ENCODE measurements at regions not wholly inside any gene's neighbourhood (a gene's known extent, or its start where the extent isn't known, plus 50 kb on each side); places are given as distances from the start of the nearest gene placed in this dataset.

DNA sequence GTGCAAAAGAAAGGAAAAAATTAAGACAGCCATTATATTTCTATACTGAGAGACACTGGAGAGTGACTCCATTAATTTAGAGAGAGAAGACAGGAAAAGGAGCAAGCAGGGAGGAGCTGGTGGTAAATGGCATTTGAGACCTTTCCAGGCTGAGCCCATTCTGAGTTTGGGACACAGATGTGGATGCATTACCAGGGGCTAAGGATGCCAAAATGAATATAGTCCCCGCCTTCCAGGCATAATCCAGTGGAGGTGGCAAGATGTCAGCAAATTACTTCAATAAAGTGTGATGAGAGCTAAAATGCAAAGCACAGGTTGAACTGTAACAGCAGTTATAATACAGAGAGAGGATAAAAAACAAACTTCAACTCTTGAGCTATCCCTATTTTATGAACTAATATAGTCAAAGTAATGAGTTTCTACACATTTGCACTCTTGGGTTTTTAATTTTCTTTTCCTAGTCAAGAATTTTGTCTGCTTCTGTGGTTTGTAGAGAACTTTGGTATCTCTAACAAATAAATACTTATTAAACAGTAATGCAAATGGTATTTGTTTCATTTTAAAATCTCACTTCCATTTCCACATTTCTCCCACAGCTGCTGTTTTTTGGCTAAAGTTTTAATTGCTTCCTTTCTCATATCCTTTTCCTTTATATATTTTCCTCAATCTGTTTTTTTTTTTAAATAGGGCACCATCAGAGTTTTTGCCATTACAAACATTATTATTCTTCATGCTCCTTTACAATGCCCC, 228.2 kb upstream of the KCNK2 start:
- ChIA-PET CTCF (no interaction called here), POLR2A (no interaction called here)
- TF ChIP-seq ELF4 (IDR thresholded peaks at IDR 0.05) (no peak), FOXM1 (IDR thresholded peaks at IDR 0.05; ENCODE audit: borderline replicate concordance) (no peak), SUZ12 (IDR thresholded peaks at IDR 0.05) (no peak), ZNF384 (IDR thresholded peaks at IDR 0.05) (no peak), CTBP1 (IDR thresholded peaks at IDR 0.05; ENCODE audit: borderline replicate concordance) (no peak), L3MBTL2 (conservative IDR thresholded peaks at IDR 0.05) (no peak), NFRKB (IDR thresholded peaks at IDR 0.05) (no peak), TARDBP (IDR thresholded peaks at IDR 0.05) (no peak), ARNT (IDR thresholded peaks at IDR 0.05) (no peak), FOXA1 (IDR thresholded peaks at IDR 0.05) (no peak), SP1 (IDR thresholded peaks at IDR 0.05) (no peak), HDGF (IDR thresholded peaks at IDR 0.05; ENCODE audit: borderline replicate concordance) (no peak), FOXK2 (IDR thresholded peaks at IDR 0.05) (no peak), LEF1 (IDR thresholded peaks at IDR 0.05; ENCODE audit: borderline replicate concordance) (no peak), BHLHE40 (IDR thresholded peaks at IDR 0.05; ENCODE audit: borderline replicate concordance) (no peak)
- TF ChIP-seq, protein P1, sequence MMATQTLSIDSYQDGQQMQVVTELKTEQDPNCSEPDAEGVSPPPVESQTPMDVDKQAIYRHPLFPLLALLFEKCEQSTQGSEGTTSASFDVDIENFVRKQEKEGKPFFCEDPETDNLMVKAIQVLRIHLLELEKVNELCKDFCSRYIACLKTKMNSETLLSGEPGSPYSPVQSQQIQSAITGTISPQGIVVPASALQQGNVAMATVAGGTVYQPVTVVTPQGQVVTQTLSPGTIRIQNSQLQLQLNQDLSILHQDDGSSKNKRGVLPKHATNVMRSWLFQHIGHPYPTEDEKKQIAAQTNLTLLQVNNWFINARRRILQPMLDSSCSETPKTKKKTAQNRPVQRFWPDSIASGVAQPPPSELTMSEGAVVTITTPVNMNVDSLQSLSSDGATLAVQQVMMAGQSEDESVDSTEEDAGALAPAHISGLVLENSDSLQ (IDR thresholded peaks at IDR 0.05) = no peak
- DNase-seq (ENCODE audit: extremely low spot score) = no peak

DNA sequence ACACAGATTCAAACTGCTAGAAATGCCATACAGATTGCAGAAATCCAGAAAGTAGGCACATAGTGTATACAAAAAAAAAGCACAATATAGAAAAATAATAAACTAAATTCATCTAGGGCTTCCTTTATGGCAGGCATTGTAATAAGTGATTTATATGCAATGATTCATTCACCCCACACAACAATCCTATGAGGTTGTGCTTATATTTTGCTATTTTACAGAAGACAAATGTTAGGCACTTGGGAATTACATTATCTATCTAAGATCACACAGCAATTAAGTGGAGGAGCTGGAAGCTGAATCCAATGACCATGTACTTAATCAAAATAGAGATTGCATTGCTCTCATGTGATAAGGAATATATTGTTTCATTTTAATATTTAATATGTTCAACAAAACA, 225.7 kb upstream of the KCNK2 start:
- TF ChIP-seq, protein P1 (IDR thresholded peaks at IDR 0.05) = no peak
- no peak for TF ChIP-seq TARDBP (IDR thresholded peaks at IDR 0.05)
- no peak for TF ChIP-seq ELF4 (IDR thresholded peaks at IDR 0.05)
- TF ChIP-seq L3MBTL2 (conservative IDR thresholded peaks at IDR 0.05) = no peak
- no peak for TF ChIP-seq HDGF (IDR thresholded peaks at IDR 0.05; ENCODE audit: borderline replicate concordance)
- no peak for TF ChIP-seq SP1 (IDR thresholded peaks at IDR 0.05)
- no peak for TF ChIP-seq LEF1 (IDR thresholded peaks at IDR 0.05; ENCODE audit: borderline replicate concordance)
- no peak for TF ChIP-seq BHLHE40 (IDR thresholded peaks at IDR 0.05; ENCODE audit: borderline replicate concordance)
- no peak for TF ChIP-seq SUZ12 (IDR thresholded peaks at IDR 0.05)
- no peak for TF ChIP-seq ARNT (IDR thresholded peaks at IDR 0.05)
- no peak for TF ChIP-seq FOXA1 (IDR thresholded peaks at IDR 0.05)
- TF ChIP-seq FOXK2 (IDR thresholded peaks at IDR 0.05) = no peak
- no peak for TF ChIP-seq FOXM1 (IDR thresholded peaks at IDR 0.05; ENCODE audit: borderline replicate concordance)
- no peak for TF ChIP-seq ZNF384 (IDR thresholded peaks at IDR 0.05)
- no peak for TF ChIP-seq CTBP1 (IDR thresholded peaks at IDR 0.05; ENCODE audit: borderline replicate concordance)
- TF ChIP-seq NFRKB (IDR thresholded peaks at IDR 0.05) = no peak
- ChIA-PET POLR2A (no interaction called here), CTCF (no interaction called here)
- no peak for DNase-seq (ENCODE audit: extremely low spot score)

DNA sequence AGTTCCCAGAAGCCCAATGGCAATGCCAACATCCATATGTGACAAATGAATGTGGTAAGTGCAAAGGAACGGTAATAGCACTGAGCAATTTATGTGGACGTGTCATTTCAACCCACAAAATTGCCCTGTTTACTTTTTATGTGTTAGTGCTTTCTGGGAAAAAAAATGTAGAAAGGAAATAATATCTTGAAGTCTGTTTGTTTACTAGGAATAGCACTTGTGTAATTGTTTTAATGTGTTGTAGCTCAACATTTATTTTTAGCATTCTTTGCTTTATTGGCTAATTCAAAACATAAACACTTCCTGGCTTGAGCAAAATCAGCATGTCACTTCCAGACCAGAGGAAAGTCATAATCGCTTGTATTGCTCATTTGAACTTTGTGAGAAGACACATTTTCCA, 224.8 kb upstream of the KCNK2 start:
- ChIA-PET POLR2A (no interaction called here), CTCF (no interaction called here)
- no peak for DNase-seq (ENCODE audit: extremely low spot score)
- TF ChIP-seq ARNT (IDR thresholded peaks at IDR 0.05) = no peak
- TF ChIP-seq ZNF384 (IDR thresholded peaks at IDR 0.05) = no peak

DNA sequence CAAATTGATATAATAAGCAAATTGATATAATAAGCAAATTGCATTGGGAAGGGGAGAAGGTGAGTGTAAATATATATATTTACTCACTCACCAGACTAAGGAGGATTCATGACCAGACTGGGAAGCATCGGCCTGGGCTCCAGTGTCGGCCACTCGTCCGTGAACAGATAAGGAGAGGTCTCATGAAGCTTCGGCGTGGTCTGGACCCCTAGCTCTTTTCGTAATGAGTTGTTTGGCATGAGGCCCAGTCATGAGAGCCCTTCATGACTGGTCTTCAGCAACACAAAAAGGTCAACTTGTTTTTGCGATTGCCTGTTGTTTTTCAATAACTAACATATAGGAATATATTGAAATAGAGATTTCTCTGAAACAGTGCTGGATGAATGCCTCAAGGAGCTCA, 222.9 kb upstream of the KCNK2 start:
- TF ChIP-seq FOXK2 (IDR thresholded peaks at IDR 0.05) (no peak), FOXA1 (IDR thresholded peaks at IDR 0.05) (no peak), LEF1 (IDR thresholded peaks at IDR 0.05; ENCODE audit: borderline replicate concordance) (no peak), ARNT (IDR thresholded peaks at IDR 0.05) (no peak), L3MBTL2 (conservative IDR thresholded peaks at IDR 0.05) (no peak), TARDBP (IDR thresholded peaks at IDR 0.05) (no peak), NFRKB (IDR thresholded peaks at IDR 0.05) (no peak), ZNF384 (IDR thresholded peaks at IDR 0.05) (no peak), SP1 (IDR thresholded peaks at IDR 0.05) (no peak), CTBP1 (IDR thresholded peaks at IDR 0.05; ENCODE audit: borderline replicate concordance) (no peak), HDGF (IDR thresholded peaks at IDR 0.05; ENCODE audit: borderline replicate concordance) (no peak), SUZ12 (IDR thresholded peaks at IDR 0.05) (no peak)
- TF ChIP-seq, protein P1 (IDR thresholded peaks at IDR 0.05) = no peak
- POLR2A ChIA-PET = no interaction called here
- DNase-seq (ENCODE audit: extremely low spot score) = no peak
- CTCF ChIA-PET = no interaction called here

DNA sequence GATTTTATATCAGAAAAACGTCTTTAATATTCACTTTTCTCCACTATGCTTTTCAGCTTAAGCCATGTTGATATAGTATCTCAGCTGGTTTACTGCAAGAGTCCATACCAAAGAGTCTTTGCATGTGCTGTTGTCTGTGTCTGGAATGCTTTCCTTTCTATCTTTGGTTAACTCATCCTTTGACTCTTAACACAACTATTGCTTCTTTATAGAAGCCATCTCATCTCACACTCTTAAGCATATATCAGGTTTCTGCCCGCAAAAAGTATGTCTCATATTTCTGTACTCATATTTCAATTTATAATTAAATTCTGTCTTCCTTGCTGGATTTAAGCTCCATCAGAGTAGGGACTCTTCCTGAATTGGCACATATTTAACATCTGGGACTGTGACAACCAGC, 220.9 kb upstream of the KCNK2 start:
- no peak for DNase-seq (ENCODE audit: extremely low spot score)
- no peak for TF ChIP-seq ELF4 (IDR thresholded peaks at IDR 0.05)
- TF ChIP-seq SP1 (IDR thresholded peaks at IDR 0.05) = no peak
- TF ChIP-seq FOXK2 (IDR thresholded peaks at IDR 0.05) = no peak
- no peak for TF ChIP-seq LEF1 (IDR thresholded peaks at IDR 0.05; ENCODE audit: borderline replicate concordance)
- TF ChIP-seq, protein P1 (IDR thresholded peaks at IDR 0.05) = no peak
- TF ChIP-seq NFRKB (IDR thresholded peaks at IDR 0.05) = no peak
- TF ChIP-seq ARNT (IDR thresholded peaks at IDR 0.05) = no peak
- no peak for TF ChIP-seq BHLHE40 (IDR thresholded peaks at IDR 0.05; ENCODE audit: borderline replicate concordance)
- TF ChIP-seq TARDBP (IDR thresholded peaks at IDR 0.05) = no peak
- no peak for TF ChIP-seq L3MBTL2 (conservative IDR thresholded peaks at IDR 0.05)
- TF ChIP-seq FOXA1 (IDR thresholded peaks at IDR 0.05) = no peak
- TF ChIP-seq SUZ12 (IDR thresholded peaks at IDR 0.05) = no peak
- TF ChIP-seq CTBP1 (IDR thresholded peaks at IDR 0.05; ENCODE audit: borderline replicate concordance) = no peak
- ChIA-PET POLR2A (no interaction called here), CTCF (no interaction called here)
